OCI-M2 (cell line): ENCODE measurements at regions not wholly inside any gene's neighbourhood (a gene's known extent, or its start where the extent isn't known, plus 50 kb on each side); places are given as distances from the start of the nearest gene placed in this dataset.

Source experiments
- DNase-seq: peaks from one replicate; lab custom pipeline; 2025; ENCODE audit not compliant: unreplicated experiment; lab: John Stamatoyannopoulos, UW

DNA sequence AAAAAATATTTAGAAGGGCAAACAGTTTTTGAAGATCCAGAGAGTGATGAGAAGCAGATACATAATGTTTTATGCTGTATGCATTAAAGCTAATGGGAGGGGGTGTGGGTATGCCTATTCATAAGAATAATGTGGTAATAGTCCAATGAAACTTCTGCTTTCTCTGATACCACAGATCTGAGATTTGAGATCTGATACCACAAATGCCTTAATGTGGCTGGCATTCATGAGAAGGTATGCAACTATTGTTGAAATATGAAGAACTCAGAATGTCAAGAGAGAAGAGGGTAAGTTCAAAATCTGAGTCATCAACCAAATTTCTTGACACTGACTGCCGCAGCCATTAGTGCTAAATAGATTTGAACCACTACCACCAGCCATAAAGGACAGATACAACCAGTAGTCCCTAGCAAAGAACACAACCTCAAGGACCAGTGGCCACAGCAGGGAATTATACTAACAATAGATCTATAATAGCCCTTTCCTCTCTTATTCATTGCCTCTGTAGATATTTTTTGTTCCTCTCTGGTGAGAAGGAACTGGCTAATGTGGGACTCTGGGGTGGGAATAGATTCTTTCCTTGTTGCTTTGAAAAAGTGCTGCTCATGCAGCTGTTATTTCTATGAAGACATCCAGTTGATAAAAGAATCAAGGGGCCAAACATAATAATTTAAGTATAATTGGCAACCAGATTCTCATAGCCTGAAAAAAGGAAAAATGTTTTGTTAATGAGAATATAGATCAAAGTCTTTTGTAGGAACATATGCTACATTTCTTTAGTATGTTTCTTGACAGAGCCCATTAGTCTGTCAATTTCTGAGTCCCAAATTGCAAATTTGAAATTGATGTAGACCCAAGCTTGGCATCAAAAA, 256.5 kb upstream of the ZNF608 start:
- DNase-seq = no peak

DNA sequence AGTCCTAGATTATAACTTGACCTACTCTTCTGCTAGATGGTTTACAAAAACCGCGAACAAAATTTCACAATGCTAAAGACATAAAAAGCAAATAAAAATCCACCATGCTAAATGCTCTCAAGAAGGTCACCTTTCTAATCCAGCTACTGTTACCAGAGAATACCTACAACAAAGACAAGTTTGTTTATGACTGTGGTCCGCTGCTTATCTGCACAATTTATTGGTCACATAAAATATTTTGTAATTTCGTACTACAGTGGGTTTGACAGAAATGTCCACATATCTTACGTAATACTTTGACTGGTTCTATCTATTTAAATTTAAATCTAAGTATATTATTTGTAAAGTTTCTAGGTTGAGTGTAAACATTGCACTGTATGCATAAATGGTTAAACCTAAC, 257.6 kb upstream of the ZNF608 start:
- no peak for DNase-seq

DNA sequence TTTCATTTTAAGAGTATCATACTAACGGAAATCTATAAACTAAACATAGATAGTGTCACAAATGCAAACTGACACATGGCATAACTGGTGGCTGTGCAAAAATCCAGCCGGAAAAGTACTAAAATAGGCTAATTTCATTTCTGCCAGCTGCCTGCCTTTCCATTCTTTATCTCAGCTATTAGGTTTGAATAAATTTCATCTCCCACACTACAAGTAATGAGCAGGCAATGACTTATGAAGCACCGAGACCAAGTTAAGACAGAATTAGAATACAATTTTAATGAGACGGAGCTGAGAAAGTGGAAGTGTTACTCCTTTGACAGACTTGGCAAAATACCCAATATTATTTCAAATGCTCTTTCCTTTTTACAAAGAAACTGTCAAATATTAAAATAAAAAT, 258.8 kb upstream of the ZNF608 start:
- DNase-seq = no peak

DNA sequence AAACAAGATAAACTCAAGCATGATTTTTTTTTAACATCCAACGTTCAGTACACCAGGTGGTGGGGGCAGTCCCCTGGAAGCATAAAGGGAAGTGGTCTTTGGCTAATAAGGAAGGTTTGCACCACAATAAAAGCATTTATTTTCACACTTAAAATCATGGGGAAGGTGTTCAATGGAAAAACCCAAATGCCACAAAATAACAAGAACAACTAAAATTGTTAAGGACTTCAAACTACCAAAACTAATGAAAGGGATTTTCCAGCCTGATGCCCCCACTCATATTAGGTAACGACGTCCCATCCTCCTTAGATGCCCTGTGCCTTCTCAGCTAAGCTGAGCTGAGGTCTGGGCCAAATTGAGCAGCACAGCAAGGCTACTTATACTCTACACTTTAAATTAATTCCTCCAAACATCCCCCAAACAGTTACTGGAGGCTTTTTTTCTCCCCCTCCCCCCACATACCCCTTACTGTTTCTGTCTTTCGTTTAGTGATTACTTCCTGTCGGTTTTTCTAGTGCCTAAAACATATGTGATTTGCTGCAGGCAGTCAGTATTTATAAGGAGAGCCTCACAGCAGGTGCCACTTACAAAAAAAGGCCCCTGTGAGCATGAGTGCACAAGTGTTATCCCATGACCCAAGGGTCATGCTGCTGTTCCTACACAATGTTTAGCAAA, 259.7 kb upstream of the ZNF608 start:
- no peak for DNase-seq

DNA sequence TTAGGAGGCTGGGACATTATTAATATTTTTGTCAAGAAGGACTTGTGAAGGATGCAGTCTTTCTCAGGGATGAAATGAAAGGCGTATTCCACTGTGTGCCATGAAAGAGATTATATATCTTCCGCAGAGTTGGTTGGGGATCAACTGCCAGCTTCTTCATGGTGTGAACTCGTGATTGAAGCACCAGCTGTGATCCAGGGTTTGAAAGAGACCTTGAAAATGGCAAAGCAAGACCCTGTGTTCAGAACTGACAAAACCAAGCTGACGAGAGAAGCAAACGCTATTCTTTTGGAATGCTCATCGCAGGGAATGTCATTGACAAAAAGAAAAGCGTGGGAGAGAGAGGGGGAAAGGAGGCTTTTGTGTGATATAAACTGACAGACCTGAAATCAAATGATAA, 263.9 kb upstream of the ZNF608 start:
- no peak for DNase-seq

DNA sequence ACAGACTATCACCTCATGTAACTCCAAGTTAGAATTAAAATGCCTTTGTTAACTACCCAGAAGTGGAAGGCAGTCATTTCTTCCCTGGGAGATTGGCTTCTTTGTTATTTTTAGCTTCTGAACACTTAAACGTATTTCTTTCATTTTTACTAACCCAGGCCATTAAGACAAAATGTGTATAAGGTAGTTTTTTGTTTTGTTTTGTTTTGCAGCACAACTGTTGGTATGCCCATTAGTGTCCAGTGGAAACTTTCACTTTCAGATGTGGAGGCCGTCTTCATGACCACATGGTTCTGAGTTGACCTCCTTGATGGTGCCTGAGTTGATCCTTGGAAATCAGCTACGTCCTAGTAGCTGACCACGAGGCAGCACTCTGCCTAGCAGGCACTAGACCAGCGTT, 264.6 kb upstream of the ZNF608 start:
- DNase-seq = no peak

DNA sequence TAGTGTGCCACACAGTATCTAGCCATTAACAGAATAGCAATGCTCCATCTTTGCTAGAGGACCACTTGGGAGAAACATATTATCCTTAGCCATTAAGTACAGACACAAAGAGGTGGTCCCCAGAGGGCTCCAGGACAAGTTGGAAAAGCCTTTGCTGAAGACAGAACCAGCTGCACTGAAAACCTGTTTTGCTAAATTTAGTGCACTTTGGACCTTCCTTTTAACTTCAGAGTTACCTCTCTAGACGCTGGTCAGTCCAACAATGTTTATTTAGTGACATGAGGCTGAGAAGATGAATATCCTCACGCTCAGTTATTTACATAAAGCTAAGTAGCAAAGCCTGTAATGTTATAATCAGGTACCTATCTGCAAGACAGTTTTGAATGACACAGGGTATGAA, 265.0 kb upstream of the ZNF608 start:
- DNase-seq = no peak

DNA sequence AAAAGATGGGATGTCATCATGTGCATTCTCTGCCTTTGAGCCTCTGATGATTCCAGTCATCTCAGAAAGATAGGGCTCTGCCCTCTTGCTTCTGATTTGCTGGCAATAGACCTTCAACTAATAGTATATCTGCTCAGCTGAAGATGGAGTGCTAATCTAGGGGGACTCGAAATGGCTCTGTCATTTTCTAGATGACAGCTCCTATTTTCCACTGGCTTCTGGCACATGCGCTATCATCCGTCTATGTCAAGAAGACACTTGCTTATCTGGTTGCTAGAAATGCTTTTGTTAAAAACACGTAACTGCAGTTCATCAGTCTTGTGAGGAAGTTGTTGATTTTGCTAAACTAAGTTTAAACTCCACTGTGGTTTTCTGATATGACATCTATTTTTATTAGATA, 265.5 kb upstream of the ZNF608 start:
- no peak for DNase-seq

DNA sequence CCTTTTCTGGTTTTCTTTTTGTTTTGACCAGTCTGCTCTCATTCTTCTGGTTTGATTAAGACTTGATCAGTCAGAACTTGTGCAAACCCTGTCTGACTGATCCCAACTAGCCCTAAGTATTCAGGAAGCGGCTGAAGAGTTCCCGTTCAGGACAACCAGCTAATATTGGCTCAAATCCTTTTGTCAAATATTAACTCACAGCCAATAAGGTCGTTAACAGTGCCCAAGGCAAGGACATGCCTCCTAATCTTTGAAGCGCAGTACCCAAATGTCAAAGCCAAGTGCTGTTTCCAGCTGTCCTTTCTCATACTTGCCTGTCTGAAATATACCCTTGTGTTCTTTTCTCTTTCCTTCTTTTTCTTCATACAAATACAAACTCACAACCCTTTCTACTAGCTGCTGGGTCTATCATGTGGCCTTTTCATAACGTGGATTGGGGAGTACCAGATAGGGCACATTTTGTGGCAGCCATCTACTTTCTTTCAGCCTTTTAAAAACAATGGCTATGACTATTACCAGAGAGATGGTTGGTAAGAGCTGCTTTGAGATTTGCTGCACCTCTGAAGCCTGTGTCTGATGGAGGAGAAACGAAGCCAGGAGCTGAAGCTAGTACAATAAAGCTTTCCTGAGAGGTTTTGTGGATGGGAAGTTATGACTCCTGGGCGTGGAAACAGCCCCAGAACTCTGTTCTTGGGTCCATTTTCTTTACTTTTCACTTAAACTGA, 266.4 kb upstream of the ZNF608 start:
- DNase-seq = no peak

DNA sequence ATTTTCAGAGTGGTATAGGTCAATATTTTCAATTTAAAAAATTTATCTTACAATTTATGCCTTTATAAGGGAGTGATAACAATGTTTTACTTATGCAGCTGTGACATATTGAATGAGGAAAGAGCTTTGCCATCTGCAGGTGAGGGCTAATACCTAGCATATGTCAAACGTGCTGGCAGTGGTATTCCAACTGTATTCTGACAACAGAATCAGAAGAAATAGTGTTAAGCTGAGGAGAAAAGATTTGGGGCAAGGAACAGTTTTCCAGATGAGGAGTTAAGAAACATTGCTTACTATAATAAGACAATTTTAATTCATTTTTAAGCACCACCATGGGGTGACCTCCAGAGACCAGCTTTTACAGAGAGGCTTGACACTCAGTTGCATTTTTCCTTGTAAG, 267.8 kb upstream of the ZNF608 start:
- DNase-seq = no peak

DNA sequence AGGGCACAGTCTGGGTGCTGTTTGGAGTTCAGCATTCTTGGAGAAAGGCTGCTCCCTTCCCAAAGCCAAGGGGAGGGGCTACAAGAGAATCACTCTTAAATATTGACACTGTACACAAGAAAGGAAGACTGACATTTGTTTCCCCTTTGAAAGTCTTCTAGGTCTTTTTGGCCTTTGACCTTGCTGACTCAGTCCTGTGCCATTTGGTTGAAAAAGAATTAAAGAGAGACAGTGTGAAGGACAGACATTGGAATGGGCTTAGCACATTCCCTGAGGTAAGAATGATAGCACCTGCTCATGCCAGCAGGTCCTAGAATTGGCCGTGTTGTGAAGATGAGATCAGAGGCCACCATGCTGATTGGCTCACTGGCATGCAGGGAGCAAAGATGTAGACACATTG, 271.4 kb upstream of the ZNF608 start:
- DNase-seq = no peak

DNA sequence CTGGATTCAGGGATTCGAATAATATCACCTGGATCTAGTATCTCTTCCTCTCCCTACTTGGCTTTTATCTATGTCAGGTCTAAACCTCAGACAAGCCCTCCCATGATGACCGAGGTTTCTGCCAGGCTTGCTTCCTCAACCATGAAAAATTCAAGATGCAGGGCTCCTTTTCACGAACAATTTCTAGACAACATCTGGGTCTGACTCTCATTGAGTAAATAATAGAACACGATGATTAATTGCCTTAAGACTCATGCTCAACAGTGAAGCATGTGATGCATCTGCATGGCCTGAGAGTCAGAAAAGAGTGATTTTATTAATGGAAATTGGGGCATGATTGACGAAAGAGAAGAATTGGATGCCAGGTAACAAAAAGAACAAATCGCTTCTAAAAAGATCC, 277.2 kb upstream of the ZNF608 start:
- DNase-seq = no peak

DNA sequence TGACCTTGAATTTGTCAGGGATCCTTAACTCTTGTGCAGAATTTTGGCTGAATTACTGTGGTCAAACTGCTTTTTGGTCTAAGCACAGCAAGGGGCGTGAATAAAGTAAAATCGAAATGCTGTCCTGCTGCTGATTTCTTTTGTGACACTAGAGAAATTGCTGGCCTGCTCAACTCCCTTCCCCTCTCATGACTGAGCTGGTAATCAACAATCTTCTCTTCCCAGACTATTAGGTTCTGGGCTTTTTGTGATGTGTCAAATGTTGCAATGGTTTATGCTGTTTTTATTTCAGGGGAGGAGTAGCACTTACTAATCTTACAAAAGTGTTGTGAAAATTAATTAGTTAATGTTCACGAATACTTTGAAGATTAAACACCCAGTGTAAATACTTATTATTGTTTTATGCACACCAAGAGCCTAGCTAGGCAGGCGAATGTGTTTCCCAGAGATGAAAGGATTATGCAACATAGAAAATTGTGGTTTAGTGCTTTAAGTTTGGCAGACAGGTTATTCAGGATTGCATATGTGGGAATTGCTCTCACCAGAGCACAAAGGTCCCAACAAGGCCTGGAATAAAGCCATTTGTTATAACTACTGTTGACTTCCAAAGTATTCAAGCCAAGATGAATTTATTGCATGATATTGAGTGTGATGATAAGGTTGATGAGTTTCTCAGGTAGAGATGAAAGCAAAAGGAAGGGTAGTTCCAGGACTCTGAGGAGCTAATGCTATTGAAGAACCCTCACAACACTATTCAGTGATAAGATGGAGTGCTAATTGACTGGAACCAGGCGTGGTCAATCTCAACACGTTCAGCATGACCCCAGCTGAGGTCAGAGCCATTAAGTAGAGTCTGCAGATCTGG, 280.7 kb upstream of the ZNF608 start:
- no peak for DNase-seq

DNA sequence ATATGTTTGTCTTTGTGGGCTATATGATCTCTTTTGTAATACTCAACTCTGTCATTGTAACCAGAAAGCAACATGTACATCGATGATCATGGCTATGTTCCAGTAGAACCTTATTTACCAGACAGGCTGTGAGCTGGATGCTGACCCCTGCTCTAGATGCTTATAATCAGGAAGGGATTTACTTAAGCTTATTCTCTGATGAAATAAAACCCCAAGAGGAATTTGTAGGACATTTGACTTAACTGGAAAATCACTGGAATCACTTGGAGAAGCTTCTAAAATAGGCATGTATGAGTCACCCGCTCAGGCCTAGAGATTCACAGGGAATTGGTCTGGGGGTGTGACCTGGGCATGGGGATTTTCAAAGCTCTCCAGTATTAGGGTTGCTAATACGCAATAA, 285.8 kb upstream of the ZNF608 start:
- DNase-seq = no peak

DNA sequence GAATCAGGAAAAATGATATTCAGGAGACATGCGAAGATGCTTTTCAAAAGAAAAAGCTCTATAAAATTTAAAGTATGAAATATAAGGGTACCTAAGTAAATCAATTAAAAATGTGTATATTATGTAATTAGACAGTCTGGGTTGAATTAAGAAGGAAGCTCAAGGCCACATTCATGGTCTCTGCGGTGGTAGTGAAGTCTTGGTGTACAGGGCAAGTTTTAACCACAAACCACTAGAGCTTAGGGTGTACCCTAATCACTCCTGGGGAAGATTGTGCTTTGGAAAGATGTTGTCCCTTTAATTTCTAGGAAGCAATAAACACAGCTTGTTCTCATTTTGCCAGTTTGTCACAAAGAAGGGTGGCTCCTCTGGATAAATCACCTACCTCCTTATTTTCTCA, 287.2 kb upstream of the ZNF608 start:
- DNase-seq = no peak

DNA sequence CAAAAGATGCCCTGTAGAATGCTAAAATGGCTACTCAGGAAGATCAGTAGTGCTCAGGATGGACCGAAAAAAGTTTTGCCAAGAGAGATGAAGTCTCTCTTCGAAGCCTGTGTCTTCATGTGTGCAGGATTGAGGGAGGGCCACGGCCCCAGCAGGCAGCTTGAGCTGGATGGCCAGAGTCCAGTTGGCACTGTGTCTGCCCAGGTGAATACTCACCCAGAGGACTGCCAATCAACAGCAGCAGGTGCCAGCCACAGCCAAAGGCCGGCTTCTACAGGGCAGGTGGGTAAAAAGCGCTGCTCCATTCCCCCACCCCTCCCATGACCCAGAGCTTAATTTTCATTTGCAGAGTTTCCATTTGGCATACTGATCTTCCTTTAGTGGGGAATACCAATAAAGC, 287.9 kb upstream of the ZNF608 start:
- no peak for DNase-seq

DNA sequence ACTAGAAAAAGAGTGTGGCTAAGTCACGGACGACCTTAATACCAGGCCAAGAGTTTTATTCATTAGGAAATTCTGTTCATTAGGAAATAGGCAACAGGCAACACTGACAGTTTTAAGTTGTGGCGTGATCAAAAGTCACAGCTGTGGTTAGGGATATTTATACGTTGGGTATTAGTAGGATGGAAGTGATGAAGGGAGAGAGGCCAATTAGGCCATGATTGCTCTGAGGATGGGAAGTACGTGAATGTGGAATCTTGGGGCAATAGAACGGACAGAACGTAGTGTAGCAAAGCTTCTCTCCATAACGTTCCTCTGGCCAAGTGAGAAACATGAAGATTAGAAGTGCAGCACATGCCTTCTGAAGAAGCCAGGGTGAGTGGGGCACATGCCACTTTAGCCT, 290.1 kb upstream of the ZNF608 start:
- DNase-seq = no peak

DNA sequence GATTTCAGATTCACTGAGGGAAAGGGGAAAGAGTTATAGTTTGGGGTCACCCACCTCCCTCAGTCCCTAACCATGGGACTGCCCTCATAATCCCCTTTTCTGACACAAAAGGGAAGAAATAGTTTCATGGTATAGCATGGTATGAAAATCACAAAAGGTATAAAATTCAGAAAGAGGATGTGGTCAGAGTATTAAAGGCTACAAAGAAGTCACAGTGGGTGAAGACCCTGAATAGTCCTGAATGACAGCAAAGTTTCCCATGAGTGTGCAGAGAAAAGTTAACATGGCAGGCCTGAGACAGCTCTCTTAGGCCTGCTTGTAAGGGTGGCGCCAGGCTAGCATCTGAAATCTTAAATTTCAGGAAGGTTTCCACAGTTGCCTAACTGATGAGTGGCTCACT, 290.6 kb upstream of the ZNF608 start:
- no peak for DNase-seq

DNA sequence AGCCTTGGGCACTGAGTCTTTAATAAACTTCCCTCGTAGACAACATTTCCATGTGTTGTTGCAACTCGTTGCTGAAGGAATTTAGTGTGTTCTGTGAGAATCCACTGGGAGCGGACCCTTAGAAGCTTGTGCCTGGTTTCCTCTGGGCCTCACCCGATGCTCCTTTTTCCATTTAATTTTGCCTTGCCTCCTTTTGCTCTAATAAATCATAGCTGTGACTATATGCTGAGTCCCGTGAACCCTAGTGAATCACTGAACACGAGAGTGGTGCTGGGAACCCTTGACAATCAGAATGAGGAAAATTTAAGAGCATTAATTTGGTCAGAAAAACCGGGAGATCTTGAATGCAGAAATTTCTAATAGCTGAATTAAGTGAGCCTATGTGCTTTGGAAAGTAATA, 291.1 kb upstream of the ZNF608 start:
- no peak for DNase-seq

DNA sequence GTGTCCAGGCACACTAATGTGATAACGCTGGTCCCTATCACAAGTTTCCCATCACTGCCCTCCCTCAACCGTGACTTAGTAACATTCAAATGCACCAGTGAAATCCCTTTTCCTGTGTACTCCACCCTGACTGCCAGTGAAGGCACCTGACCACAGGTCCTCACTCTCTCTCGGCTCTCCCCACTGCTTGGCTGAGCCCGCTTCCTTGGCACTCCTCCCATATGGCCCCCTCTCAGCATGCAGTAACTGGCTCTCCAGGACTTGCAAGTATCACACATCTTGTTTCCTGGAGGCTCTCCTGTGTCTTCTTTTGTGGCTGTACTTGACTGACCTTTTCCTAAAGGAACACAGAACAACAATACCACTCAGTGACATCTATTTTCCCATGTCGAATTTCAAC, 292.0 kb upstream of the ZNF608 start:
- no peak for DNase-seq

DNA sequence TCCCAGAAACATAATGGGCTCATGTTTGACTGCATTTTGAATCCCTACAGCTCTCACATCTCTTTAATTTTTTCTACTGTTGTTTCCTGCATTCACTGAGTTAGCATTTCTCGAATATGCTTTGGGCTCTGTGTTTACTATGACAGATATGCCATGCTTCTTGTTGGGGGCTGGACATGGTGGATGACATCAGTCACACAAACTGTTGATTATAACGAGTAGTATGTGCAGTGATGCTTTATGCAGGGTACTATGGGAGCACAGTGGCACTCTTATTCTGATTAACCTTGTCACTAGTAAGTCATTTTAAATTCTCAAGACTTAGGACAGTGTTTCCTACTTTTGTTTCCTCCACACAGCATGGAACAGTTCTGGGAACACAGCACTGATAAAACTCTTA, 295.4 kb upstream of the ZNF608 start:
- DNase-seq = no peak
